HepG2 (cell line): ENCODE measurements at regions not wholly inside any gene's neighbourhood (a gene's known extent, or its start where the extent isn't known, plus 50 kb on each side); places are given as distances from the start of the nearest gene placed in this dataset.

Source experiments
- ATAC-seq: fragments of 200-7000 bp; cut with Tn5 transposase; 3 replicates; pipeline ENCODE4 v1.9.1; 2020; ENCODE audit warnings: mild to moderate bottlenecking, moderate library complexity
- BruUV-seq: library from RNA; stranded (reverse); fragments of 400-500 nt; replicated peaks from 2 replicates; lab custom pipeline; 2021; lab: Mats Ljungman, UMichigan
- CTCF ChIA-PET: fragments of 300-600 bp; formaldehyde crosslinking; extraction: SDS; loops from one replicate; lab custom pipeline; 2021; ENCODE audit warnings: low total read pairs, inconsistent platforms, low intra/inter-chr PET ratio; lab: Yijun Ruan, JAX
- POLR2A ChIA-PET: fragments of 350-600 bp; sonication (Branson Sonifier 250); formaldehyde crosslinking; loops from one replicate; lab custom pipeline; 2020; ENCODE audit warnings: antibody characterized with exemption, inconsistent platforms; lab: Yijun Ruan, JAX
- DNase-seq: peaks from one replicate; pipeline ENCODE4 v3.0.0-alpha.2; 2015; ENCODE audit warnings: low spot score
- FAIRE-seq: peaks from 3 replicates; lab custom pipeline; 2011; peaks lifted over from hg19 to GRCh38; lab: Jason Lieb, UNC
- H2AFZ ChIP-seq: one replicate; pipeline ENCODE4 v1.6.1; 2011; ENCODE audit warnings: low read length, inconsistent platforms
- H3K27ac ChIP-seq: fragments of 300-600 bp; 3 replicates; pipeline ENCODE4 v1.8.0; 2011; ENCODE audit warnings: mixed run types, mild to moderate bottlenecking, mixed read lengths, low read length, inconsistent platforms; ENCODE audit not compliant: insufficient read depth; ENCODE audit errors: extremely low read length
- H3K27me3 ChIP-seq, 2 experiments: fragments of 200-600 bp in 1 of 2; 2 replicates in 1 of 2; 3 replicates in 1 of 2; pipeline versions ENCODE4 v1.6.0 to v1.8.0; 2011; ENCODE audit warnings: low read length in 2 of 2, mild to moderate bottlenecking in 2 of 2, moderate library complexity in 2 of 2, inconsistent platforms in 1 of 2; ENCODE audit not compliant: insufficient read depth in 2 of 2, control insufficient read depth in 1 of 2
- H3K36me3 ChIP-seq, 2 experiments: fragments of 200-600 bp in 1 of 2; replicated peaks in 1 of 2; 2 replicates in 1 of 2; 3 replicates in 1 of 2; pipeline versions ENCODE4 v1.5.1 to v1.8.0; 2011; ENCODE audit warnings: low read length in 2 of 2, inconsistent platforms in 1 of 2; ENCODE audit not compliant: insufficient read depth in 2 of 2, control insufficient read depth in 1 of 2
- H3K4me1 ChIP-seq: 2 replicates; pipeline ENCODE4 v1.5.1; 2012; ENCODE audit warnings: low read length, inconsistent platforms; ENCODE audit not compliant: insufficient read depth
- H3K4me2 ChIP-seq: 2 replicates; pipeline ENCODE4 v1.6.0; 2011; ENCODE audit warnings: low read depth, low read length, inconsistent platforms
- H3K4me3 ChIP-seq, 3 experiments: fragments of 200-600 bp in 1 of 3; sonication (generic), shearing (Covaris generic) in 1 of 3; replicated peaks in 1 of 3; 2 replicates each; pipeline ENCODE4 v1.5.1; 2011 to 2016; ENCODE audit warnings: low read length in 3 of 3, inconsistent platforms in 2 of 3, low read depth in 2 of 3, mild to moderate bottlenecking in 2 of 3, control low read depth in 1 of 3, mixed read lengths in 1 of 3; ENCODE audit not compliant: insufficient read depth in 1 of 3
- H3K79me2 ChIP-seq: one replicate; pipeline ENCODE4 v1.6.1; 2011; ENCODE audit warnings: low read length, inconsistent platforms; ENCODE audit not compliant: insufficient read depth
- H3K9ac ChIP-seq: 2 replicates; pipeline ENCODE4 v1.6.0; 2011; ENCODE audit warnings: mild to moderate bottlenecking, low read depth, low read length, inconsistent platforms; ENCODE audit not compliant: insufficient read depth
- H3K9me3 ChIP-seq: 2 replicates; pipeline ENCODE4 v1.5.1; 2012; ENCODE audit warnings: mild to moderate bottlenecking, low read length
- H4K20me1 ChIP-seq: 2 replicates; pipeline ENCODE4 v1.6.0; 2011; ENCODE audit warnings: inconsistent platforms, mild to moderate bottlenecking, low read length, moderate library complexity; ENCODE audit not compliant: insufficient read depth
- CBX2 ChIP-seq, 2 experiments: fragments of 200-600 bp in 1 of 2; sonication (generic); formaldehyde crosslinking in 1 of 2; IDR thresholded peaks; 2 replicates each; pipeline versions ENCODE4 v1.7.0 to v1.8.1; 2018 to 2022; ENCODE audit warnings: low read depth in 2 of 2, low read length in 1 of 2, mild to moderate bottlenecking in 1 of 2, missing genetic modification reagents in 1 of 2
- GATA4 ChIP-seq: sonication (generic); IDR thresholded peaks from 2 replicates; pipeline ENCODE4 v1.6.1; 2016; ENCODE audit warnings: antibody characterized with exemption, low read depth, borderline replicate concordance
- HIVEP1 ChIP-seq: sonication (generic); formaldehyde crosslinking; IDR thresholded peaks from 2 replicates; pipeline ENCODE4 v1.4.0; 2020; ENCODE audit warnings: mild to moderate bottlenecking, missing genetic modification reagents
- MTA1 ChIP-seq: sonication (generic); formaldehyde crosslinking; IDR thresholded peaks from 2 replicates; pipeline ENCODE4 v1.4.0; 2020; ENCODE audit warnings: missing genetic modification reagents, mild to moderate bottlenecking, borderline replicate concordance
- SMAD9 ChIP-seq: sonication (generic); formaldehyde crosslinking; IDR thresholded peaks from 2 replicates; pipeline ENCODE4 v1.5.1; 2020; ENCODE audit warnings: mild to moderate bottlenecking, missing genetic modification reagents
- ZBTB20 ChIP-seq: sonication (generic); formaldehyde crosslinking; IDR thresholded peaks from 2 replicates; pipeline ENCODE4 v1.8.1; 2023; ENCODE audit warnings: missing genetic modification reagents, low read depth, mild to moderate bottlenecking, borderline replicate concordance
- ZFP90 ChIP-seq: sonication (generic); formaldehyde crosslinking; IDR thresholded peaks from 2 replicates; pipeline ENCODE4 v1.8.0; 2022; ENCODE audit warnings: missing genetic modification reagents, mild to moderate bottlenecking, inconsistent platforms, borderline replicate concordance
- ZNF224 ChIP-seq: sonication (generic); formaldehyde crosslinking; IDR thresholded peaks from 2 replicates; pipeline ENCODE4 v1.5.0; 2020; ENCODE audit warnings: mild to moderate bottlenecking, missing genetic modification reagents
- ZNF530 ChIP-seq: sonication (generic); formaldehyde crosslinking; IDR thresholded peaks from 2 replicates; pipeline ENCODE4 v1.5.0; 2020; ENCODE audit warnings: low read depth, mild to moderate bottlenecking, missing genetic modification reagents
- ZNF558 ChIP-seq: sonication (generic); formaldehyde crosslinking; IDR thresholded peaks from 2 replicates; pipeline ENCODE4 v1.9.0; 2022; ENCODE audit warnings: mild to moderate bottlenecking, missing genetic modification reagents, borderline replicate concordance
- ZNF839 ChIP-seq: sonication (generic); formaldehyde crosslinking; IDR thresholded peaks from 2 replicates; pipeline ENCODE4 v1.4.0; 2020; ENCODE audit warnings: missing genetic modification reagents, mild to moderate bottlenecking, borderline replicate concordance
- WGBS: methylation state at CpG from one replicate; pipeline ENCODE4 v1.1.6; 2017; ENCODE audit warnings: low lambda C conversion rate; 5-methylcytosine and 5-hydroxymethylcytosine counted together
- in situ Hi-C: cut with HindIII; loops from 2 replicates; pipeline ENCODE4 v1.10.0; 2017; ENCODE audit warnings: low pct_unique_long_range_greater_than_20kb; ENCODE audit not compliant: extremely low pct_ligation_motif_present
- intact Hi-C: fragments of 100-400 bp; cut with micrococcal nuclease; formaldehyde crosslinking; loops from one replicate; pipeline ENCODE4 v1.10.0; 2022; ENCODE audit not compliant: unreplicated experiment
- TF ChIP-seq, protein P1 (sequence below): sonication (generic); formaldehyde crosslinking; IDR thresholded peaks from 2 replicates; pipeline ENCODE4 v1.5.0; 2020; ENCODE audit warnings: missing genetic modification reagents, mild to moderate bottlenecking, borderline replicate concordance
- TF ChIP-seq, protein P2 (sequence below): sonication (generic); formaldehyde crosslinking; IDR thresholded peaks from 2 replicates; pipeline ENCODE4 v1.4.0; 2020; ENCODE audit warnings: mild to moderate bottlenecking, missing genetic modification reagents, borderline replicate concordance

GRCh38 chr6:91152824-91153223, 566.0 kb upstream of the MAP3K7 start:
- FAIRE-seq, result no peak
- no peak for TF ChIP-seq ZNF839 (CRISPR knock-in tag)
- no peak for TF ChIP-seq ZNF224
- TF ChIP-seq ZNF558, result no peak
- TF ChIP-seq HIVEP1 (CRISPR knock-in tag), result no peak
- Histone ChIP-seq H3K36me3 (no peaks in the 10 kb centered on the region), H3K4me3 (no peak overlapping the region), H3K4me2 (no peak overlapping the region), H2AFZ (no peak overlapping the region), H3K9me3 (no peaks in the 10 kb centered on the region), H4K20me1 (no peaks in the 10 kb centered on the region), H3K9ac (no peak overlapping the region), H3K27ac (no peak overlapping the region), H3K79me2 (no peaks in the 10 kb centered on the region), H3K27me3 (no peaks in the 10 kb centered on the region), H3K4me1 (no peaks in the 10 kb centered on the region)
- no TSS peak for BruUV-seq
- intact Hi-C loops, result no loop called here
- DNase-seq, result no peak
- no peak for ATAC-seq
- 1% methylated on average over 5 of the region's 5 CpGs for WGBS
- ChIA-PET POLR2A (no interaction called here), CTCF (no interaction called here)
- in situ Hi-C loops, result no loop called here

- Histone ChIP-seq H3K36me3 (no peaks in the 10 kb centered on the region), H3K9me3 (no peaks in the 10 kb centered on the region), H3K27me3 (no peaks in the 10 kb centered on the region), H4K20me1 (no peaks in the 10 kb centered on the region), H3K9ac (no peak overlapping the region), H3K27ac (no peak overlapping the region), H2AFZ (no peak overlapping the region), H3K4me2 (no peak overlapping the region), H3K4me1 (no peaks in the 10 kb centered on the region), H3K79me2 (no peaks in the 10 kb centered on the region), H3K4me3 (no peak overlapping the region)
- DNase-seq, result no peak
- ChIA-PET CTCF (no interaction called here), POLR2A (no interaction called here)
- intact Hi-C loops, result no loop called here
- in situ Hi-C loops, result no loop called here
- no peak for ATAC-seq
- no peak for FAIRE-seq
- WGBS, result 0% methylated on average over 2 of the region's 2 CpGs
- no TSS peak for BruUV-seq
- TF ChIP-seq GATA4 (no peak), MTA1 (CRISPR knock-in tag) (no peak), CBX2 (IDR thresholded peaks at IDR 0.05; ENCODE audit: low read depth, low read length) (no peak), CBX2 (CRISPR knock-in tag; IDR thresholded peaks at IDR 0.05; ENCODE audit: low read depth) (no peak), SMAD9 (CRISPR knock-in tag) (no peak), ZFP90 (CRISPR knock-in tag) (no peak), ZNF530 (CRISPR knock-in tag) (no peak), ZBTB20 (no peak)
- TF ChIP-seq, protein P1, sequence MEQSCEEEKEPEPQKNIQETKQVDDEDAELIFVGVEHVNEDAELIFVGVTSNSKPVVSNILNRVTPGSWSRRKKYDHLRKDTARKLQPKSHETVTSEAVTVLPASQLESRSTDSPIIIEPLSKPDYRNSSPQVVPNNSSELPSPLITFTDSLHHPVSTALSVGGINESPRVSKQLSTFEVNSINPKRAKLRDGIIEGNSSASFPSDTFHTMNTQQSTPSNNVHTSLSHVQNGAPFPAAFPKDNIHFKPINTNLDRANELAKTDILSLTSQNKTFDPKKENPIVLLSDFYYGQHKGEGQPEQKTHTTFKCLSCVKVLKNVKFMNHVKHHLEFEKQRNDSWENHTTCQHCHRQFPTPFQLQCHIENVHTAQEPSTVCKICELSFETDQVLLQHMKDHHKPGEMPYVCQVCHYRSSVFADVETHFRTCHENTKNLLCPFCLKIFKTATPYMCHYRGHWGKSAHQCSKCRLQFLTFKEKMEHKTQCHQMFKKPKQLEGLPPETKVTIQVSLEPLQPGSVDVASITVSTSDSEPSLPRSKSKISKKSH, result no peak
- TF ChIP-seq, protein P2, sequence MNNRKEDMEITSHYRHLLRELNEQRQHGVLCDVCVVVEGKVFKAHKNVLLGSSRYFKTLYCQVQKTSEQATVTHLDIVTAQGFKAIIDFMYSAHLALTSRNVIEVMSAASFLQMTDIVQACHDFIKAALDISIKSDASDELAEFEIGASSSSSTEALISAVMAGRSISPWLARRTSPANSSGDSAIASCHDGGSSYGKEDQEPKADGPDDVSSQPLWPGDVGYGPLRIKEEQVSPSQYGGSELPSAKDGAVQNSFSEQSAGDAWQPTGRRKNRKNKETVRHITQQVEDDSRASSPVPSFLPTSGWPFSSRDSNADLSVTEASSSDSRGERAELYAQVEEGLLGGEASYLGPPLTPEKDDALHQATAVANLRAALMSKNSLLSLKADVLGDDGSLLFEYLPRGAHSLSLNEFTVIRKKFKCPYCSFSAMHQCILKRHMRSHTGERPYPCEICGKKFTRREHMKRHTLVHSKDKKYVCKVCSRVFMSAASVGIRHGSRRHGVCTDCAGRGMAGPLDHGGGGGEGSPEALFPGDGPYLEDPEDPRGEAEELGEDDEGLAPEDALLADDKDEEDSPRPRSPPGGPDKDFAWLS, result no peak
Observed at GRCh38 chr6:91149956-91150705, 563.3 kb upstream of the MAP3K7 start.
